Activated CD8-positive, alpha-beta T cell treated with anti-CD3 and anti-CD28 coated beads, Interleukin-2, amount 10 ng/mL, durations not matched to agents 7 days and 5 days (primary cell): ENCODE measurements at regions not wholly inside any gene's neighbourhood (a gene's known extent, or its start where the extent isn't known, plus 50 kb on each side); places are given as distances from the start of the nearest gene placed in this dataset.

ENCODE experiments used
- ATAC-seq: fragments of 150-1000 bp; cut with Tn5 transposase; one replicate; pipeline ENCODE4 v1.10.0; 2021; ENCODE audit warnings: moderate library complexity
- CTCF ChIA-PET: fragments of 350-600 bp; sonication (Branson Sonifier 250); formaldehyde crosslinking; loops from one replicate; lab custom pipeline; 2021; ENCODE audit warnings: antibody characterized with exemption; lab: Charles Lee
- POLR2A ChIA-PET: fragments of 350-600 bp; sonication (Branson Sonifier 250); formaldehyde crosslinking; loops from one replicate; lab custom pipeline; 2021; ENCODE audit warnings: antibody characterized with exemption; lab: Charles Lee
- DNase-seq: peaks from one replicate; pipeline ENCODE4 v3.0.0-alpha.2; 2020
- H3K27ac Mint-ChIP-seq: one replicate; pipeline ENCODE4 v1.8.0; 2021; ENCODE audit warnings: mild to moderate bottlenecking, mixed read lengths
- H3K27me3 Mint-ChIP-seq: one replicate; pipeline ENCODE4 v1.8.0; 2021; ENCODE audit warnings: low read depth, mixed read lengths
- H3K36me3 Mint-ChIP-seq: one replicate; pipeline ENCODE4 v1.8.0; 2021; ENCODE audit warnings: low read depth, mixed read lengths
- H3K4me1 Mint-ChIP-seq: one replicate; pipeline ENCODE4 v1.8.0; 2021; ENCODE audit warnings: low read depth, mixed read lengths
- H3K4me3 Mint-ChIP-seq: one replicate; pipeline ENCODE4 v1.8.0; 2021; ENCODE audit warnings: mild to moderate bottlenecking, mixed read lengths
- H3K9me3 Mint-ChIP-seq: one replicate; pipeline ENCODE4 v1.8.0; 2022; ENCODE audit warnings: mixed read lengths; ENCODE audit not compliant: insufficient read depth

DNA sequence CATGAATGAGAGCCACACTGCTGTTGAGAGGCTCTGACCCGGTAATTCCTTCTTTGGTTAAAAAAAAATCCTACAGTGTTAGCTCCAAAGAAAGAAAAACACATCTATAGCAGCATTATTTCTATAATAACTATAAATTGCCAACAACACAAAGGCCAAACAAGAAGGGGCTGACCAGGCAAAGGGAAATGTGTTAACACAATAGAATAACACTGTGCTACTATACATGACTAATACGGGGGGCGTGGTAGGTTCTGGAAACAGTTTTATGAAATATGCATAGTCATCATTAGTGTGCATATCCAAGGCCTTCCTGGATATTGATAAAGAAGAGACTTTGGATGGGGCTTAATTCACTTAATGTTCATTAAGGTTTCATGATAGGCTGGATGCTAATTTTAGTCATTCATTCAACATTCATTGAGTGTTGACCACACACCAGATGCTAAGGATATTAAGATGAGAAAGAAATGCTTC, 50.0 kb upstream of the CCL1 start:
- H3K27ac Mint-ChIP-seq: no peak overlapping the region
- H3K4me3 Mint-ChIP-seq: no peak overlapping the region
- H3K4me1 Mint-ChIP-seq: peaks cover 8% of the 10 kb centered on the region
- no peaks in the 10 kb centered on the region for H3K36me3 Mint-ChIP-seq
- DNase-seq (no peak), ATAC-seq (no peak)
- peaks cover 44% of the 10 kb centered on the region for H3K27me3 Mint-ChIP-seq
- POLR2A ChIA-PET: no interaction called here
- no peaks in the 10 kb centered on the region for H3K9me3 Mint-ChIP-seq
- CTCF ChIA-PET: interaction anchor here (1.8 to 3.8 kb wide), 2 partner anchors 51 to 212 kb away, joined by 5 to 16 read pairs; partner anchors contain the start of gene CCL1
